ENCODE measurements at regions not wholly inside any gene's neighbourhood (a gene's known extent, or its start where the extent isn't known, plus 50 kb on each side); places are given as distances from the start of the nearest gene placed in this dataset.

GRCh38 chr13:67966065-67966464, 735.9 kb upstream of the PCDH9 start:
- TF ChIP-seq CTCF (IDR thresholded peaks at IDR 0.05) (no peak), POLR2A (IDR thresholded peaks at IDR 0.05) (no peak)

Data from lower leg skin (tissue), 3 donors.